ENCODE measurements at regions not wholly inside any gene's neighbourhood (a gene's known extent, or its start where the extent isn't known, plus 50 kb on each side); places are given as distances from the start of the nearest gene placed in this dataset.

GRCh38 chr7:34471844-34472243 is 186.2 kb upstream of the NPSR1 start:
- TF ChIP-seq CTCF (IDR thresholded peaks at IDR 0.05; ENCODE audit: insufficient read depth, low read depth, low read length) (no peak), EZH2 (IDR thresholded peaks at IDR 0.05; ENCODE audit: insufficient read depth, low read length) (no peak)
